GM19023 (cell line): ENCODE measurements at regions not wholly inside any gene's neighbourhood (a gene's known extent, or its start where the extent isn't known, plus 50 kb on each side); places are given as distances from the start of the nearest gene placed in this dataset.

ENCODE experiments used
- ATAC-seq: cut with Tn5 transposase; IDR thresholded peaks from one replicate; pipeline ENCODE4 v1.9.1; 2021; ENCODE audit warnings: mild to moderate bottlenecking, moderate library complexity; ENCODE audit not compliant: unreplicated experiment

- ATAC-seq, result no peak
Measured at GRCh38 chr11:122323754-122324421, 207.9 kb upstream of the BLID start.

- ATAC-seq, result no peak
Measured at GRCh38 chr11:122322329-122322728, 206.3 kb upstream of the BLID start.

- ATAC-seq, result no peak
Measured at GRCh38 chr11:122320671-122321070, 204.7 kb upstream of the BLID start.

- no peak for ATAC-seq
Measured at GRCh38 chr11:122319691-122320620, 203.9 kb upstream of the BLID start.

GRCh38 chr11:122319085-122319484, 203.1 kb upstream of the BLID start:
- ATAC-seq, result no peak

- no peak for ATAC-seq
Measured at GRCh38 chr11:122317305-122317704, 201.3 kb upstream of the BLID start.

GRCh38 chr11:122313581-122313980, 197.6 kb upstream of the BLID start:
- no peak for ATAC-seq

GRCh38 chr11:122311216-122311755, 195.3 kb upstream of the BLID start:
- no peak for ATAC-seq

- no peak for ATAC-seq
Measured at GRCh38 chr11:122310766-122311165, 194.8 kb upstream of the BLID start.

GRCh38 chr11:122309262-122309925, 193.4 kb upstream of the BLID start:
- ATAC-seq, result no peak

- ATAC-seq, result no peak
Measured at GRCh38 chr11:122308226-122308625, 192.2 kb upstream of the BLID start.

GRCh38 chr11:122307476-122308035, 191.5 kb upstream of the BLID start:
- no peak for ATAC-seq

- no peak for ATAC-seq
Measured at GRCh38 chr11:122306831-122307391, 190.9 kb upstream of the BLID start.

GRCh38 chr11:122305426-122306320, 189.7 kb upstream of the BLID start:
- no peak for ATAC-seq

- no peak for ATAC-seq
Measured at GRCh38 chr11:122304973-122305372, 189.0 kb upstream of the BLID start.

GRCh38 chr11:122304306-122304705, 188.3 kb upstream of the BLID start:
- ATAC-seq, result no peak

- ATAC-seq, result no peak
Measured at GRCh38 chr11:122294041-122294440, 178.0 kb upstream of the BLID start.

- ATAC-seq, result no peak
Measured at GRCh38 chr11:122293296-122294023, 177.4 kb upstream of the BLID start.

GRCh38 chr11:122287401-122287800, 171.4 kb upstream of the BLID start:
- ATAC-seq, result no peak
